SKM-1 (cell line): ENCODE measurements at regions not wholly inside any gene's neighbourhood (a gene's known extent, or its start where the extent isn't known, plus 50 kb on each side); places are given as distances from the start of the nearest gene placed in this dataset.

Experiments
- DNase-seq: peaks from one replicate; lab custom pipeline; 2025; ENCODE audit not compliant: unreplicated experiment; lab: John Stamatoyannopoulos, UW

DNA sequence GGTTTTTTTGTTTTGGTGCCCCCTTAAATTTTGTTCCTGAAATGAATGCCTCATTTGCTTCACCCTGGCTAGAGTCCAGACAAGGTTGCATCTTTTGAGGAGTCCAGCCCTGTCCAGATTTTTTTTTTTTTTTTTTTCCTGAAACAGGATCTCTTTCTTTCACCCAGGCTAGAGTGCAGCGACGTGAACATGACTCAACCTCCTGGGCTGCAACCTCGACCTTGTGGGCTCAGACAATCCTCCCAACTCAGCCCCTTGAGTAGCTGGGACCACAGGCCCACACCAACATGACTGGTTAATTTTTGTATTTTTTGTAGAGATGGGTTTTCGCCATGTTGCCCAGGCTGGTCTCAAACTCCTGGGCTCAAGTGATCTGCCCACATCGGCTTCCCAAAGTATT, 469.0 kb upstream of the BRINP1 start:
- DNase-seq: no peak

DNA sequence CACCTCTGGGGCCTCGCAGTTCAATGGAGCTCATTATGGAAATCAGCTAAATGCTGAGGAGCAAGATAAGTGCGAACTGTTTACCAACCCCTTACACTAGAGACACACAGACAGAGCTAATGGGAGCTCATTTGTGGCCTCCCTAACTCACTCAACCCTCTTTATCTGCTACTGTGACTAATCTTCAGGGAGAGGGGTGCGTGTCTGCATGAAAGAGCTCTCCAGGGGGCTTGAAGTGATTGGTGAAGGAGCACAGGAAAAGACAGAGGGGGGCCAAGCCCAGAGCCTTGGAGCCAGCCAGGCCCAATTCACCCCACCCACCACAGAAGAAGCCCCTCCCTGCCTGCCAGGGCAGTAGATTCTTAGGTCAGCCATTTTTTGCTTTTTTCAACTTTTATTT, 466.8 kb upstream of the BRINP1 start:
- no peak for DNase-seq

GRCh38 chr9:119834064-119834620, 464.9 kb upstream of the BRINP1 start:
- no peak for DNase-seq

DNA sequence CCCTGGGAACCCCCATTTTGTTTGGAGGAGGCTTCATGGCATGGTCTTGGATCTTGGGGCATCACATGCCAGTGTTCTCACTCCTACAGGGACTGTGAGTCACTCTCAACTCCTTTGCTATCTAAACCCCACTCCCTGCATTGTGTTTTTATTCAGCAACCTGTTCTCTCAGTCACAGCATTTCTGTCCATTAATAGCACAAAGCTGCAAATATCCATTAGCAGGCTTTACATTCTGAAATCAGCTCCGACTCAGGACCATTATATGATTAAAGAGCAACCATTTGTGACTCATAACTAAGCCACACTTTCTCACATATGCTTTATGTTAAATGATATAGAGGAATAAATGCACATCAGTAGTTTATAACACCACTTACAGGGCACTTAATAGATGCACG, 462.1 kb upstream of the BRINP1 start:
- no peak for DNase-seq

DNA sequence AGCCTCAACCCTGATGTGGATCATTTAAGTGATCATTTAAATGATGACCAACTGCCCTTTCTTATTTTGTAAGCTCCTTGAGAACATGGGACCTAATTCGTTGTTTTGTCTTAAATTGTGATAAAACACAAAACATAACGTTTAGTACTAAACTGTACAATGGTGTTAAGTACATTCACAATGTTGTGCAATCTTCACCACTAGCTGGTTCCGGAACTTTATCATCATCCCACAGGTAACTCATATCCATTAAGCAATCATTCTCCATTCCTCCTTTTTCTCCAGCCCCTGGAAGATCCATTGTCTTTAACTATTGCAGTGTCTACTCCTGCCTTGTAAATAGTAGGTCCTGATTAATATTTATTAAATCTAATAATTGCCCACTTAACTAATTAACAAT, 460.5 kb upstream of the BRINP1 start:
- DNase-seq: no peak

DNA sequence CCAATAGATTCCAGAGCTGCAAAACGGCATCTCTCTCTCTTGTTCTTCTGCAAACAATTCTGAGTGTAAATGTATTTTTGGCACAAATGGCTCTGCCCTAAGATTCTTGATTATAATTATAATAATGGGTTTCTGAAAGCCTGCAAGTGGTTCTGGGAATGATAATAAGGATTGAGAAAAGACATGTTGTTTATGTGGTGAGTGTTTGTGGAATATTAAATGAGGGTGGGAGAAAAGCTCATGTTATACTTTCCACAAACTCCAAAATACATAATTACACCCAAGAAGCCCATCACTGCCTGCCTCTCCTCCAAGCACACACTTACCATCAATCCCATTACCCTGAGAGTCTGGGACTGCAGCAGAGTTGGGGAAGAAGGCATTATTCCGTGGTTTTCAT, 460.0 kb upstream of the BRINP1 start:
- DNase-seq: no peak

DNA sequence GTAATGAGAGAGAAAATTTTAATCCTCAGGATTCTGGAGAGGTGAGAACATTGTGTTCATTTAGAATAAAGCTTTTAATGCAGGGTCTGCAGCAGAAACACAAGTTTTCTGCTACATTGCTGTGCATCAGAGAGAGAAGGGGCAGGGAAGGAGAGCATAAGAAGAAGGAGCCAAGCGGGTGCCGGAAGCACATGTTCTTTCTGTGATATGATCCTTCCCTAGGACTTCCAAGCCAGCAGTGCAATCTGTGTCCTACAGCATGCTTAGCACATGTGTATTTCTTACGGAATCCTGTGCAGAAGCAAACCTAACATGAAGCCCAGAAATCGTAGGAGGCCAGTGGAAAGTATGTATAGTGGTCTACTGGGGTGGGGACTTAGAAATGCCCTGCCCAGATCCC, 458.3 kb upstream of the BRINP1 start:
- DNase-seq: no peak

DNA sequence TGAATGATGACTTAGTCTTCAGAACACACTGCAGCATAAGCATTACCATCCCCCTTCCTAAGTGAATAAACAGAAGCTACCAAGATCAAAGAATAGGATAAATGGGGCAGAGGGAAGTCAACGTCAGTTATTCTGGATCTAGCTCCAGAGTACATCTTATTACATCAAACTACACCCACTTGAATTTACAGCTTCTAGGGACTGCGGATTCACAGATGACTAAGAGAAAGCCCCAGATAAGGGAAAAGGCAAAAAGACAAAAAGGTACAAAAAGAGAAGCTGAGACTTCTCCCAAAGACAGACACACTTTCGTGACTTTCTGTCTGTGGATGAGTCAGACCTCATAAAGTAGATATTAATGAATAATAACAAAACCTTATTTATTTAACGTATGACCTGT, 457.9 kb upstream of the BRINP1 start:
- no peak for DNase-seq

GRCh38 chr9:119818726-119819435, 449.6 kb upstream of the BRINP1 start:
- DNase-seq: no peak

DNA sequence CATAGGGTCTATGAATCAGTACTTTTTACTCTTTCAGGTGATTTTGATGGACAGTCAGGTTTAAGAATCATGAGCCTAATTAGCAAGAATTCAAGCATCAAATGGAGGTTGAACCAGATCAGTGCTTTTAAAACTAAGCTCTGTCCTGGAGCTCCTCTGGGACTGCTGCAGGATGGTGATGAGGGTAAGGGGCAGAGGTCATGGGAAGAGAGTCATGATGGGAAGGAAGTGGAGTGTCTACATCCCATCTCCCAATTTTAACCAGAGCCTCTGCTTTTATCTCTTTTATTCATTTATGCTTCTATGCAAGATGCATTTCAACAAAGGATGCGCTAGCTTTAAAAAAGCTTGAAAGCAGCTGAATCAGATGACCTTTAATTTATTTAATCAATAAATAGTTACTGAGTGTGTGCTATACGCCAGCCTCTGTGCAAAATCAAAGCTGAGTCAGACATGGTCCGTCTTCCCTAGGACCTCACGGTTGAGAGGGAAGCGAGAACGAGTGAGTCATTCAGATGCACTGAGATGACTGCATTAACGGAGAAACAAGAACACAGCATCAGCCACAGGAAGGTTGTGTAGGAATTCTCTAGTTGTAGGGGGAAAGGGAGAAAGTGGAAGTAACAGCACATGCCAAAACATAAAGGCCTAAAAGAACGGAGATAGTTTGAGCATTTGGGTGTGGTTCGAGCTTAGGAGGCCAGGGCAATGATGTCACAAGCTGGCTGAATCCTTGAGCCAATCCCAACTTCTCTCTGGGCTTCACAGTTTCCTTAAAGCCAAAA, 441.6 kb upstream of the BRINP1 start:
- DNase-seq: no peak

- no peak for DNase-seq
Measured at GRCh38 chr9:119803679-119804078, 434.4 kb upstream of the BRINP1 start.

GRCh38 chr9:119802621-119803020, 433.4 kb upstream of the BRINP1 start:
- no peak for DNase-seq

DNA sequence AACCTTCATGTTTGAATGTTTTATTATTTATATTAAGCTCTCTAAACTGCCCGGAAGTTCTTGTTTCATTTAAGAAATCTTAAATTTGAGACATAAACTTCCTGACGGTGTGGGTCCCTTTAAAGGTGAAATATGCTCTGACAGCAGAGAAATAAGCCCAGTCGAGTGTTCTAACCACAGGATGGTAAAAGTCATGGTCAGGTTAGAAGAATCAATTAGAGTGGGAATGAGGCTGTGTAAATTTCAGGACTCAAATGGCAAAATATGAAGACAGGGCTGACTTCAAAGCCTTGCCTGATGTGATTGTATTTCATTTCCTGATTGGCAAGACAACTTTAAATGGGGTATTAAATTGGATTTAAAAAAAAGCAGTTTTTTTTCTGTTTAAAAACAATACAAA, 432.9 kb upstream of the BRINP1 start:
- DNase-seq: no peak

DNA sequence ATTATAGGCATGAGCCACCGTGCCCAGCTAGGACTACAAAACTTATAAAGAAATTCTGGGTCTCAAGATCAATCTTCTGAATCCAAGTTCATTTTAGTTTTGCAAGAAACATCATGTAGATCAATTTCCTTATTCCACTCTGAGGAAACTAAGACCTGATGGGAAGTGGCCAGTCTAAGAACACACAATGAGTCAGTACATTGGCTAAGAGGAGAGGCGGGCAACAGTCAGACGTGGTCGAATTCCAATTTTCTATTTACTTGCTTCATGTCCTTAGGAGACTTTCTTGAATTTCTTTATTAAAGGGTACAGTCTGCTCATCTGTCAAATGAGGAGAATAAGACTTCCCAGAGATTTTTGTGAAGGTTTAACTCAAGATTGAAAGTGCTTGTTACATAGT, 432.1 kb upstream of the BRINP1 start:
- DNase-seq: no peak

- no peak for DNase-seq
Measured at GRCh38 chr9:119795395-119795794, 426.2 kb upstream of the BRINP1 start.

- no peak for DNase-seq
Measured at GRCh38 chr9:119794836-119795235, 425.6 kb upstream of the BRINP1 start.

- DNase-seq: no peak
Measured at GRCh38 chr9:119793218-119793617, 424.0 kb upstream of the BRINP1 start.

GRCh38 chr9:119792242-119792641, 423.0 kb upstream of the BRINP1 start:
- no peak for DNase-seq

DNA sequence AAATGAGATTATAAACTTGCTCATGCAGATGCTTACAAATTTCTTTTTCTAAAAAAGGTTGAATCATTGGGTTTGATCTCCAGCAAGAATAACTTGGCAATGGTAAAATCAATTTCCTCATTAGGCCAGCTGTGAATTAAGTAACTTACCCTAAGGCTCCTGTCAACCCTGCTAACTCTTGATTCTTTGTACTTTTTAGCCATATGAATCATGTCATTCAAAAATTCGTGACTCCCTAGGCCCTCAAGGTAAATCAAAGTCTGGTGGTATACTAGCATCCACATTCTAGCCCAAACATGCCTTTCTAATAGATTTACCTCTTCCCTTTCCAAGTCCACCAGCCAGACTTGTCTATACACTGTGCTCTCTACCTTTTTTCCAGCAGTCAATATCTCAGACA, 420.8 kb upstream of the BRINP1 start:
- DNase-seq: no peak

GRCh38 chr9:119788921-119789320, 419.7 kb upstream of the BRINP1 start:
- no peak for DNase-seq

GRCh38 chr9:119781886-119782285, 412.7 kb upstream of the BRINP1 start:
- DNase-seq: no peak

DNA sequence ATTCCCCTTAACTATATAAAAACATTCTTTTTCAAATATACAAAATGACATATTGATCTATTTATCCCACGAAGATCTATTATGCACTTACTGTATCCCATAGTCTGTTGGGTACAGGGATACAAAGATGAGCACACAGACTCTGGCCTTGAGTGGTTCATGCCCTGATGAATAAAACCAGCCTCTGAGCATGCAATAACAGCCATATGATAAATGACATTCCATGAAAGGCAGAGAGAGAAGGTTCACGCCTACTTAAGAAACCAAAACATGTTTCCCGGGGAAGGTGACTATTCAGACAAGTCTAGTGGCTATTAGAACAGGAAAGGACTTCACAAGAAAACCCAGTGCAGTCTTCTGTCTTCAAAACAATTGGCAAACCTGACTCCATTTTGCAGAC, 406.2 kb upstream of the BRINP1 start:
- DNase-seq: no peak
